GM04504 (cell line): ENCODE measurements at regions not wholly inside any gene's neighbourhood (a gene's known extent, or its start where the extent isn't known, plus 50 kb on each side); places are given as distances from the start of the nearest gene placed in this dataset.
"Not testable (repeated sequence)": the region's sequence is repeated elsewhere in the genome, so short reads cannot be mapped to it uniquely, and the experiment has no call there.

Source experiments
- DNase-seq: peaks from one replicate; pipeline ENCODE4 v3.0.0-alpha.2; 2012; ENCODE audit warnings: low read depth

DNA sequence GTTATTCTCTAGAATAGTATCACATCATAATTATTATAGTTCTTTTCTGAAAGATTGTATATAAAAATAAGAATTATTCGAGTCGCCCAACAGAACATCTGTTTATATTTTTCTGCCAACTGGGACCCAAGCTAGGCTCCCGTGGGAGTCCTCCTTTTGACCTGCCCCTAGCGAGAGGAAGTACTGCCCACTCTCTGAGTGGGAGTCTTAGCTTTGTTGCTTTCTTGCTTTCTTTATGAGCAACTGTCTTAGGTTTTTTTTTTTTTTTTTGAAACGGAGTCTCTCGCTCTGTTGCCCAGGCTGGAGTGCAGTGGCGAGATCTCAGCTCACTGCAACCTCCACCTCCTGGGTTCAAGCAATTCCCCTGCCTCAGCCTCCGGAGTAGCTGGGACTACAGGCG, 202.0 kb upstream of the ZNF184 start:
- DNase-seq, result no peak

DNA sequence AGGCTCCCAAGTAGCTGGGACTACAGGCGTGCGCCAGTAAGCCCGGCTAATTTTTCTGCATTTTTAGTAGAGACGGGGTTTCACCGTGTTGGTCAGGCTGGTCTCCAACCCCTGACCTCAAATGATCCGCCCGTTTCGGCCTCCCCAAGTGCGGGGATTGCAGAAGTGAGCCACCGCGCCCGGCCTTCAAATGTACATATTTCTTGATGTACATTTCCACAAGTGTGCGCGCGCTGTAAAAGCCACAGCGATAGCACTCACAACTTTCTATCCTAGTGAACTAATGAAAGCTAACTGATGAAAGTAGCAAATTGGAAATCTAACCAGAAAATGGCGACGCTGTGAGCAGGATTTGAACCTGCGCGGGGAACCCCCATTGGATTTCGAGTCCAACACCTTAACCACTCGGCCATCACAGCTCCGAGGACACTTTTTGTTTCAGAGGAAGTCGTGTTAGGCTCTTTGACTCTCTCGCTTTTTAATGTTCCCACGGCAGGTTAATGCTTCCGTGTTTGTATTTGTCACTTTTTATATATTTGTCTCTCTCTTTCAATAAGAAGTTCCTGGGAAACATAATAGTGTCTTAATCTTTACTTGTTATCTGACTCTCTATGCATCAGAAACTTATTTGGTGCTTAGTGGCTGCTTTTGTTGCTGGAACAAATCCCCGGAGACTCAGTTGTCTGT, 199.4 kb upstream of the ZNF184 start:
- DNase-seq, result no peak

DNA sequence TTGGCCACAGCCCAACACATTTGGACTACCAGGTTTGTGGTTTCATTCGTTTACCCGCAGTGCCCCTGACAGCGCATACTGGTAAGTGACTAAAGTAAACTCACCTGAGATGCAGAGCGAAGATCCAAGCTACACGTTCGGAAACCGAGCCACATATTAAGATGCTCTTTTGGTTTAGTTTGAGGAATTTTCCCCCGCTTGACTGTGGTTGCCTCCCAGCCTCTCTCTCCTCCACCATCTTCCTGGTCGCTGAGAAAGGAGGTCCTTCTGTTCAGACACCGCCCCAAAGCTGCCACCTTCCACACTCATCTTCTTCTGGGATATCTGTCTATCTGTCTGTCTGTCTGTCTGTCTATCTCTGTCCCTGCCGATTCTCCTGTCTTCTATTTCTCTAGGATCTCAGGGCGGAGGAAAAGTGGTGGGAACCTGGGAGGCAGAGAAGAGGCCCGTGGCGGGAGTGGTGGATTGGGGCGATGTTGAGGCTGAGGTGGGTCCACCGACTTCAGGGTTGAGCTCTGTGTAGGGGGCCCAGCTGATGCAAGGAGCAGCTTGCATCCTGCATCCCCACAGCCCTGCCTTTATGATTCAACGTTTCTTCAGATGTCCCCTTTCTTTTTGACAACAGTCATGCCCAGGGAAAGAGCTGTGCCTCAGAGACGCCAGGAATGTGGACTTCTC, 196.9 kb upstream of the ZNF184 start:
- no peak for DNase-seq

DNA sequence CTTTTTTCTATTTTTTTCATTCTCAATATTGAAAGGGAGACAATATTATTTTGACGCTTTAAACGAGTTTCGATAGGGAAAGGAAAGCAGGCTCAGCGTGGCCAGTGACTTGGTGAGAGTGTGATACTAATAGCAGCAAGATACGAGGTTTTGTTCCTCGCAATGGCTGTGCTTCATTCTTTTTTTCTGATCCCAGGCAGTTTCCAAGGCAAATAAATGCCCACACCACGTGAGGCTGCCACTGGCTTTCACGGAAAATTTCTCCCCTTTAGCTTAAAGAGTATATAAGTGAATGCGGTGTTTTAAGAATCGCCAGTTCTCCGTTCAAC, 196.4 kb upstream of the ZNF184 start:
- no peak for DNase-seq

DNA sequence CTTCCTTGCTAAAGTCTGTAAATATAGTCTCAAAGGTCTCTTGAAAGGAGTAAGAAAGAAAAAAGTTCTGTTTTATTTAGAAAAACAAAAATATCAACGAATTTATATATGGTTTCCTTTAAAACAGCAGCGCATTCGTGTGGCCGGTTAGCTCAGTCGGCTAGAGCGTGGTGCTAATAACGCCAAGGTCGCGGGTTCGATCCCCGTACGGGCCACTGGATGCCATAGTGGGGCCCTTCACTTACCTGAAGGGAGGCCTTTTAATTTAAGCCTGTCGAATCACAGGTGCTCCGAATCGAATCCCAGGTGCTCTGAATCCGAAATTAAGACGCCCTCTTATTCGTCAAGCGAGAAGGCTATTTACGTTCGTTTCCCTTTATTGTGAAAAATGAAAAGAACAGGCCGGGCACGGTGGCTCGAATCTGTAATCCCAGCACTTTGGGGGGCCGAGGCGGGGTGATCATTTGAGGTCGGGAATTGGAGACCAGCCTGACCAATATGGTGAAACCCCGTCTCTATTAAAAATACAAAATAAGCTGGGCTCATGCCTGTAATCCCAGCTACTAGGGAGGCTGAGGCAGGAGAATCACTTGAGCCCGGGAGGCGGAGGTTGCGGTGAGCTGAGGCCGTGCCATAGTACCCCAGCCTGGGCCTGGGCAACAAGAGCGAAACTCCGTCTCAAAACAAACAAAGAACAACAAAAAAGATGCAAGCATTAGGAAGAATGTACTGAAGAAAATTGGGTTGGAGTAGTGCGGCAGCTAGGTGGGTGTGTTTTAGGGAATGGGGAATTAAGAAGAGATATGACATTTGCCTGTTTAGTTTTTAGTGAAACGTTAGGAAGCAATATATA, 195.8 kb upstream of the ZNF184 start:
- no peak for DNase-seq

DNA sequence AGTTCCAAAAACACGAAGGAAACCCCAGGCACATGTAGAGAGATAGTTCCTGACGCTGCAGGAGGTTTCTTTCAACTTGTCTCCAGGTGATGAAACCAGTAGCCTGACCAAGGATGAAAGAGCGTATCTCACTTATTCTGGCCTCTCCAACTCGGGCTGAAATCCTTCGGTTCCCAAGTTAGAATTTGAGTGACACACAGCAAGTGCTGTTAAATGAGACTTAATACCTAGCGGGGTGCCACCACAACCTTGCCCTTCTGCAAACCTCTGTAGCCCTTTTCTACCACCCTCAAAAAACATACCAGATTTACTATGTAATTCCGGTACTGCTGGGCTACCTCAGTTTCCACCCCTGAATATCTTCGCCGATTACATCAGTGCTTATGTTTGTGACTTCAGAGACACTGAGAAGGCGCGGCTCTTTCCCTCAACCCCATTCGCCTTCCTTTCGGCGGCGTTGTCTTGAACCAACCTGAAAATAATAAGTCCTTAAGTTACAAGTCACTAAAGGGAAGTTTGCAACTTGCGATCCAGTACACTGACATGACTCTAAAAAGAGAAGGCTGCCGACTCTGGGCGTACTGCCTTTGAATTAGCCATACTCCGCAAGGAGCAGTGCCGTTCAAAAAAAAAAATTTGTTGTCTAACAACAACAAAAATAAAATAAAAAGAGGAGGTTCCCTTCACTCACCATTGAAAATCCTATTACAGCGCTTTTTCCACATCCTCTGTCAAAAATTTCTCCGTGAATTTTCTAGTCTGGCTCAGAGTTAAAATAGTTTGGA, 194.9 kb upstream of the ZNF184 start:
- no peak for DNase-seq

DNA sequence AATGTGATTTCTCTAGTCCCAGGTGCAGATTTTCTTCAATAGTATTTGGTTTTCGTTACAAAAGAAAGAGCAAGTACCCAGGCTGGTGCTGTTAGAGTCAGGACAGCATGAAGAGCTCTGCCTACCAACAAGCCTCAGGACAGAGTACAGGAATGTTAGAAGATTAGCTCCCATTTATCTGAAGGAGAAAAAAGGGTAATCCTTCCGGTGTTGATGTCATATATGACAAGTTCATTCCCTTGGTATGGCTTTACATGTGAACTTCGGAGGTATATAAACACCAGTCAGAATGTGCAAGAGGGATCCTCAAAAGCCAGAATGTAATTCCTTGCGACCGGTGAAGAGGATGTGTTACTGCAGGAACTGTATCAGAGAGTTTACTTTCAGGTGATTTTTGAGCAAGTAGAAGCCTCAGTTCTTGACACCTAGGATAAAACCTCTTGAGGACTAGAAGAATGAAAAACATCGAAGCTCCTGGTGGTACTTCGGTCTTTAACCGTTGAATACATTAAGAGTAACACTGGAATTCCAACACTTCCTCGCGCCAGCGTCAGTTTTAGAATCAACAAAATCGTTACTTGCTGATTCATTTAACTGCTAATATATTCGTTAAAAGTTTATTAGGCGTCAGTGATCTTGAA, 194.2 kb upstream of the ZNF184 start:
- DNase-seq, result no peak

DNA sequence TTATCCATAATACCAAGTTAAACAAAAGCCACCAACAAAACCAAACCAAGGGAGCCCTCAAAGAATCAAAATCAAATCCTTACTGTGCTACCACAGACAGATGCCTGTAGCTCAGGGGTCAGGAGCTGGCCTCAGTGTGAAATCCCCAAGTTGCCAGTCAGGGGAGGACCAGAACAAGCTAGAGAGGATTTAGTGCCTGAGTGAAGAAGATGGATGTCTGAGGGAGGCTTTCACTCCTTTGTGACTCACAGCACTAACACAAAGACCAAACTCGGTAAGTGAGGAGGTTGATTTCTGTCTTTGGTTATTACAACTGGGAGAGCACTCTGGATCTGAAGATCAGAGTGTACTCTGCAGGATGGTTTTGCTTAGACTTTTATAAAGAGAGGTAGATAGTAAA, 189.9 kb upstream of the ZNF184 start:
- no peak for DNase-seq

DNA sequence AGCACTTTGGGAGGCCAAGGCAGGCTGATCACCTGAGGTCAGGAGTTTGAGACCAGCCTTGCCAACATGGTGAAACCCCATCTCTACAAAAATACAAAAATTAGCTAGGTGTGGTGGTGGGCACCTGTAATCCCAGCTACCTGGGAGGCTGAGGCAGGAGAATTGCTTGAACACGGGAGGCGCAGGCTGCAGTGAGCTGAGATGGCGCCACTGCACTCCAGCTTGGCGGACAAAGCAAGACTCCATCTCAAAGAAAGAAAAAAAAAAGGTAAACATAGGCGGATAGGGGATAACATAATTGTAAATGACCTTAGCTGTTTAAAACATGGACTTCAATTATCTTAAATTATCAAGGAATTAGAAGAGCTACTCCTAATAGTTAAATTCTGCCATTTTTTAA, 189.3 kb upstream of the ZNF184 start:
- DNase-seq, result not testable (repeated sequence)

DNA sequence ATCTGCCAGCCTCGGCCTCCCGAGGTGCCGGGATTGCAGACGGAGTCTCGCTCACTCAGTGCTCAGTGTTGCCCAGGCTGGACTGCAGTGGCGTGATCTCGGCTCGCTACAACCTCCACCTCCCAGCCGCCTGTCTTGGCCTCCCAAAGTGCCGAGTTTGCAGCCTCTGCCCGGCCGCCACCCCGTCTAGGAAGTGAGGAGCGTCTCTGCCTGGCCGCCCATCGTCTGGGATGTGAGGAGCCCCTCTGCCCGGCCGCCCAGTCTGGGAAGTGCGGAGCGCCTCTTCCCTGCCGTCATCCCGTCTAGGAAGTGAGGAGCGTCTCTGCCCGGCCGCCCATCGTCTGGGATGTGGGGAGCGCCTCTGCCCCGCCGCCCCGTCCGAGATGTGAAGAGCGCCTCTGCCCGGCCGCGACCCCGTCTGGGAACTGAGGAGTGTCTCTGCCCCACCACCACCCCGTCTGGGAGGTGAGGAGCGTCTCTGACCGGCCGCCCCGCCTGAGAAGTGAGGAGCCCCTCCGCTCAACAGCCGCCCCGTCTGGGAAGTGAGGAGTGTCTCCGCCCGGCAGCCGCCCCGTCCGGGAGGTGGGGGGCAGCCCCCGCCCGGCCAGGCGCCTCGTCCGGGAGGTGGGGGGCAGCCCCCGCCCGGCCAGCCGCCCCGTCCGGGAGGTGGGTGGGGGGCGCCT, 180.4 kb upstream of the ZNF184 start:
- not testable (repeated sequence) for DNase-seq

DNA sequence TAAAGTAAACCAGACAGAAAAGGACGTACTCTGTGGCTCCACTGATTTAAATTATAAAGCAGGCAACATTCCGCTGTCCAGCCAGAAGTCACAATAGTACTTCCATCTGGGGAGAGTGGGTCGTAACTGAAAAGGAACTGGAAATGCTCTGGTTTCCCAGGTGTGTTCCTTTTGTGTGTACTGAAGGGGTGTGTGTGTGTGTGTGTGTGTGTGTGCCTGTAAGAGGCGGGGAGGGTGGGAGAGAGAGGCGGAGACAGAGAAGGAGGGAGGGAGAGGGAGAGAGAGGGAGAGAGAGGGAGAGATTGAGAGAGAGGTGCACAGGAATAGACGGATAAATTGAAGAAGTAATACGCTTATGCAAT, 178.4 kb upstream of the ZNF184 start:
- DNase-seq, result no peak

DNA sequence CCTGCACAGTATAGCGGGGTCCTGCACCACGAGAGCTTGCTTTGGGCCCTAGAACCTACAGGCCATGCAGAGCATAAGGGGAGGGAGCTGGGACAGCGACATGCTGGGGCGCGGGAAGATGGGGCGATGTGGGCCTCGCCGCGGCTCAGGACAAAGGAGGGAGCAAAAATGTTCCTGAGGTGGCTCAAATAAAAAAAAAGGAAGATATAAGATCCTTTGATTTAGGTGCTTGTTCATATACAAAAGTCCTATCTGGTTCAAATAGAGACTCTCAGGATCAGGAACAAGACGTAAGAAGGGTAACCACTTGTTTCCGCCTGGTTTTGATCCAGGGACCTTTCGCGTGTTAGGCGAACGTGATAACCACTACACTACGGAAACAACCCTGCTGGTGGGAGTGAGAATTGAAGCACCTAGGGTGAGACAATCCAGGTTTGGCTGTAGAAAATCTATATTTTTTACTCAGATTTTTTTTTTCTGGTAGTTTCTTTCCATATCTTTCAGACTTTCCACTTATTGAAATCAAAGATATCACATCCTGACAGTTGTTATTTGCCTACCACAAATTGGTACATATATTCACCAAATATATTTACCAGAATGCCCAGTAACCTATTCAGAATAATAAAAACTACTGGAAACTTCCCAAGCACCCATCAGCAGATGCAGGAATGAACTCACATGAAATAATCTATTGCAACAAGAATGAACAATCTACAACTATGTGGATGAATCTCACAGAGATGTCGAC, 177.9 kb upstream of the ZNF184 start:
- no peak for DNase-seq

DNA sequence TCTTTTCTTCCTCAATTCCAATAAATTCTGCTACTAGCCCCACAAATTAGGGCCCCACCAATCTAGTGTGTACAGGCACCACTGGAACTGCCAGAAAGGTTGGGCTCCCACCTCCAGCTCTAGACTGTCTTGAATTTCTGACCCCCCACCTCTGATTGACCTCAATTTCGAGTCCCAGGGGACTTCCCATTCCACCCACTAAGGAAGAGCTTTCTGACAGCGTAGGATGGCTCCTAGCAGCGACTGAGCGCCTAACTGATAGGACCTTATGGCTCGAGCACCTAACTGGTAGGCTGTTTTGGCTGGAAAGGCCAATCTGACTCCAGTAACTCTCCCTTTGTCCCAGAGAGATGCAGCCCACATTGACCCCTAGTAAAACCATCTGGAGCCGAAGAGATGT, 171.6 kb upstream of the ZNF184 start:
- no peak for DNase-seq

DNA sequence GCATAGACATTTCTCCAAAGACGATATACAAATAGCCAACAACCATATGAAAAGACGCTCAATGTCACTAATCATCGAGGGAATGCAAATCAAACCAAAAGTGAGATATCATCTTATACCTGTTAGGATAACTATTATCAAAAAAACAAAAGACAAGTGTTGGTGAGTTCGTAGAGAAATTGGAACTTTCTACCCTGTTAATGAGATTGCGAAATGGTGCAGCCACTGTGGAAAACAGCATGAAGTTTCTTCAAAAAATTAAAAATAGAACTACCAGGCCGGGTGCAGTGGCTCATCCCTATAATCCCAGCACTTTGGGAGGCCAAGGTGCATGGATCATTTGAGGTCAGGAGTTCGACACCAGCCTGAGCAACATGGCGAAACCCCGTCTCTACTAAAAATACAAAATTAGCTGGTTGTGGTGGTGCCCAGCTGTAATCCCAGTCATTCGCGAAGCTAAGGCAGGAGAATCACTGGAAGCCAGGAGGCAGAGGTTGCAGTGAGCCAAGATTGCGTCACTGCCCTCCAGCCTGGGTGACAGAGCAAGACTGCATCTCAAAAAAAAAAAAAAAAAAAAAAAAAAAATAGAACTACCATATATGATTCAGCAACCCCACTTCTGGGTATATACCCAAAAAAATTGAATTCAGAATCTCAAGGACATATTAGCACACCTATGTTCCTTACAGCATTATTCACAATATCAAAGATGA, 170.0 kb upstream of the ZNF184 start:
- no peak for DNase-seq

DNA sequence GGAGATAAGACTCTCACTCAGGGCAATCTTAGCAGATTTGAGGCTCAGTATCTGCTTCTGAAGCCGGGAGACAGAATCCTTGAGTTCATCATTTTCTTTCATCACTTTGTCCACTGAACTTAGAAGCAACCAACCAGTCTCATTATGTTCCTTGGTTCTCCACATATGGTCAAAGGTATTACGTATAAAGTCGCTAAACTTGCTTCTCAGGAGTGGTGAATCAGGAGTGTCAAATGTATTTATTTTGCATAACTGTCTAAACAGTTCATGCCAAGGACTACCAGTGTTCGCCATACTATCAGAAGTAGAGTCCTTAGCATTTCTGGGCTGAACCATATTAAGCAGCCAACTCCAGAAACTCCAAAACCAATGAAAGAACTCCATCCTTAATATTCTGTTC, 163.0 kb upstream of the ZNF184 start:
- not testable (repeated sequence) for DNase-seq

DNA sequence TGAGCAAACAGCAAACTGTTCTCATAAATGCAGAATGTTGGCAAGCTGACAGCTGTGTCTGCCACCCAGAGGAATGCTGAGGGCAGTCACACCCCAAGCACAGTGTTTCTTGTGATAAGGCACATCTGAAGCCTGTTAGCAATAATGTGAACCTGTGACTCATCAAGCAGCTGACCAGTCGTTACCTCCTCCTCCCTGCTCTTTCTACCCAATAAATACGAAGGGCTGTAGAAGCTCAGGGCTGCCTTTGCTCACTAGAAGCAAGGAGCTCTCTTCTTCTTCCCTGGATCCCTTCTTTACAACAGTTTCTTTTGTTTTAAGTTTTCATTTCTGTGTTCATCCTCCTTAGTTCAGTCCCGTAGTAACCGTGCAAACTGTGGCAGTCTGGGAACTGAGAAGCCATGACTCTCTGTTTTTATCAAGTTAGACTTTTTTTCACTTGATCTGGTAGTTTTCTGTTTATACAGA, 160.3 kb upstream of the ZNF184 start:
- DNase-seq, result not testable (repeated sequence)

DNA sequence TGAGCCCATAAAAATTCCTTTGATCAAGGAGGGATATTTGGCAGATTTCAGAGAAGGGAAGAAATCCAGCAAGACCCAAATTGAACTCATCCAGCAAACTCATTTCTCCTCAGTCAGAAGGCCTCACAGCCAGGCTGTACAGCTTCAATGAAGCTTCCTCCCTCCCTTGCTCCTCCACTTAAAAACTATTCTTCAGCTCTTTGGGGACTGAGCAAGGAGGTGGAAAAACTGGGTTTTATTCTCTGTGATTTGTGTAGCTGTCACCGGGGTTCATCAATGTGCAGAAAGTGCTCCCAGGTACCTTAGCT, 158.7 kb upstream of the ZNF184 start:
- DNase-seq, result no peak

DNA sequence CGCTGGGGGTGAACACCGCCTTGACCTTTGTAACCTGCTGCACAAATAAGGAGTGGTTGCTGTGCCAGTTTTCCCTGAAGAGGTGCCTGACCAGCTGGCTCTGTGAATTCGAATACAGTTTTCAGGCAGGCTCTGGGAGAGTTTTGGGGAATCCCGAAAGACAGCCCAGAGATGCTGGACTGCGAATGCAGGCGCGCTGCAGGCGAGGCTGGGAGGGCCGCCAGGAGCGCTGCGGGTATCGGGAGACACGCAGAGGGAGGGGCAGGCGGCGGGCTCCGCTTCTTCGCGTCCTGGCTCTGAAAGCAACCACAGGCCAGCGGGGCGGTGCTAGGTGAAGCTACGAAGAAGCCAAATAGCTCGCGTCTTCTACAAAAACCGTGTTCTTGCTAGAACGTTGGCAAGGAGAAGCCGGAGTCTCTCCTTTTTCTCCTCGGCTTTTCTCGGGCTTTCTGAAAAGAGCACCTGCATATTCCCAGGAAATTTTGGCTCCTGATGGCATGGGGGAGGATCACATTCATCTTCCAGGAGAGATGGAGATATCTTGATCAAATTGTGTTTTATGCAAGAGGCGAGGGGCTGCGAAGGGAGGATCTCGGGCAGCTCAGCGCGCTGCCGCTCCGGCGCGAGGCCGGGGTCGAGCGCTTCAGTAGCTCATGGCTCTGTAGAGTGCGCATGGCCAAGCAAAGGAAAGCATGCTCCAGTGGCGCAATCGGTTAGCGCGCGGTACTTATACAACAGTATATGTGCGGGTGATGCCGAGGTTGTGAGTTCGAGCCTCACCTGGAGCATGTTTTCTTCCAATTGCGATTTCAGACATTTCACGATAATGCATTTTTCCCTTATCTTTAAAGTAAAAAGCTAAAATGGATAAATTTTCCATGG, 158.1 kb upstream of the ZNF184 start:
- no peak for DNase-seq

DNA sequence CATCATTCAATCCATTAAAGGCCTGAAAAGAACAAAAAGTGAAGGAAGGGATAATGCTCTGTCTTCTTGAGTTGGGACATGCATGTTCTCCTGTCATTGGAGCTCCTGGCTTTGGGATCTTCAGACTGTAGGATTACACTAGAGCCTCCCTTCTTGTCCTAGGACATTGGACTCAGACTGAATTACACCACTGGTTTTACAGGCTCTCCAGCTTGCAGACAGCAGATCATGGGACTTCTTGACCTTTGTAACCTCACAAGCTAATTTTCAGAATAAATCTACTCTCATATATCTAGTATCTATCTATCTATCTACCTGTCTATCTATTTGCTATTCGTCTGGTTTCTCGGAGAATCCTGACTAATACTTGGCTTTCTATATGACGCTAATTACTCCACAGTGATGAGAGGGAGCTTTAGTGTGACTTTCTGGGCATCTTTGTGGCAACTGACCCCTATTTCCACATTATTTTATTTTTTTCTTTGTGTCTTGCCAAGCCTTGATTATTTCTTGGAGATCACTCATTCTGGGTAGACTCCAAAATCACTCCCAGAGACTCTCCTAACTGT, 151.9 kb upstream of the ZNF184 start:
- DNase-seq, result no peak
